ENCODE measurements at regions not wholly inside any gene's neighbourhood (a gene's known extent, or its start where the extent isn't known, plus 50 kb on each side); places are given as distances from the start of the nearest gene placed in this dataset.

DNA sequence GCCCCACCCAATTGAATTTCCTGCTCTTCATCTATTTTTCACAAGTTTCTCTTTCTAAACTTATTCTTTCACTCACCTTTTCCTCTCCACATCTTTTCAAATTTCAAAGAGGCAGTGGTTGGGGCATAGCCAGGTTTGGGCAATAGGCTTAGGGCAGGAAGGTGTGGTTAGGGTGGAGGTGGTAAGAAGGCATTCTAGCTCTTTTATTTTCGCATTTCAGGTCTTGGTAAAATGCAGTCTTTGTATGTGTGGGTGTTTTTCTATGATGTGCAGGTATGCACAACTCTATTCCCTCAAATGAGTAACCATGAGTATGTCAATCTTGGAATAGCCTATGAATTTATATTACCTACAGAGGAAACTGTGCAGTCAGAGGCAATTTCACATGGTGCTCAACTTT, 129.8 kb upstream of the IFNE start:
- Histone ChIP-seq H3K9me2 (ENCODE audit: insufficient read depth, low read length) (no peaks in the 10 kb centered on the region), H3K4me1 (ENCODE audit: insufficient read depth, low read length, poor library complexity, severe bottlenecking) (no peaks in the 10 kb centered on the region), H2AFZ (ENCODE audit: low read length) (no peak overlapping the region), H3K79me2 (ENCODE audit: insufficient read depth, low read depth, low read length) (no peaks in the 10 kb centered on the region), H3K9me3 (ENCODE audit: low read length) (no peaks in the 10 kb centered on the region), H3K4me3 (ENCODE audit: low read depth, low read length, poor library complexity, severe bottlenecking) (no peak overlapping the region), H3K36me3 (ENCODE audit: insufficient read depth, low read length) (no peaks in the 10 kb centered on the region), H3K4me2 (ENCODE audit: low read length) (no peak overlapping the region), H4K20me1 (ENCODE audit: insufficient read depth, low read length) (no peaks in the 10 kb centered on the region), H3K27ac (ENCODE audit: low read depth, low read length, poor library complexity, severe bottlenecking) (no peak overlapping the region)
- intact Hi-C loops (cut with micrococcal nuclease; ENCODE audit: unreplicated experiment) = no loop called here
- DNase-seq (ENCODE audit: low spot score) = no peak
- no peak for TF ChIP-seq EZH2phosphoT487 (IDR thresholded peaks at IDR 0.05; ENCODE audit: borderline replicate concordance, low read depth, low read length)
- TF ChIP-seq, protein P1, sequence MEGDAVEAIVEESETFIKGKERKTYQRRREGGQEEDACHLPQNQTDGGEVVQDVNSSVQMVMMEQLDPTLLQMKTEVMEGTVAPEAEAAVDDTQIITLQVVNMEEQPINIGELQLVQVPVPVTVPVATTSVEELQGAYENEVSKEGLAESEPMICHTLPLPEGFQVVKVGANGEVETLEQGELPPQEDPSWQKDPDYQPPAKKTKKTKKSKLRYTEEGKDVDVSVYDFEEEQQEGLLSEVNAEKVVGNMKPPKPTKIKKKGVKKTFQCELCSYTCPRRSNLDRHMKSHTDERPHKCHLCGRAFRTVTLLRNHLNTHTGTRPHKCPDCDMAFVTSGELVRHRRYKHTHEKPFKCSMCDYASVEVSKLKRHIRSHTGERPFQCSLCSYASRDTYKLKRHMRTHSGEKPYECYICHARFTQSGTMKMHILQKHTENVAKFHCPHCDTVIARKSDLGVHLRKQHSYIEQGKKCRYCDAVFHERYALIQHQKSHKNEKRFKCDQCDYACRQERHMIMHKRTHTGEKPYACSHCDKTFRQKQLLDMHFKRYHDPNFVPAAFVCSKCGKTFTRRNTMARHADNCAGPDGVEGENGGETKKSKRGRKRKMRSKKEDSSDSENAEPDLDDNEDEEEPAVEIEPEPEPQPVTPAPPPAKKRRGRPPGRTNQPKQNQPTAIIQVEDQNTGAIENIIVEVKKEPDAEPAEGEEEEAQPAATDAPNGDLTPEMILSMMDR (conservative IDR thresholded peaks at IDR 0.05; ENCODE audit: low read length) = no peak
- BruUV-seq (replicated peaks) = no TSS peak
- ChIA-PET CTCF (ENCODE audit: unreplicated experiment) (no interaction called here), POLR2A (no interaction called here)

DNA sequence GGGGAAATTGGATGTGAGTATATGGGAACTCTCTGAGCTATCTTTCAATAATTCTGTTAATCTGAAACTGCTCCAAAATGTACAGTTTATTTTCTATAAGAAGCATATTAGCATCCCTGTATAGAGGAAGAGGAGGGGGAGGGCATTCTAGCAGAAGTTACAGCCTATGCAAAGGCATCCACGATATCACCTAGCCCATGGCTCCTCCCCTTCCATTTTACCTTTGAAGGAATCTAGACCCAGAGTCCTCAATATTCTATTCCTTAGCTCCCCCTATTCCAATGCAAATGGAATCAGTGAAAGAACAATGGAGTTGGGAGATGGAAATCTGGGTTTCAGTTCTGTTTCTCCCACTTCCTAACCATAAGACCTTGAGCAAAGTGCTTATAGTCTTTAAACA, 132.9 kb upstream of the IFNE start:
- intact Hi-C loops (cut with micrococcal nuclease; ENCODE audit: unreplicated experiment) = no loop called here
- no TSS peak for BruUV-seq (replicated peaks)

DNA sequence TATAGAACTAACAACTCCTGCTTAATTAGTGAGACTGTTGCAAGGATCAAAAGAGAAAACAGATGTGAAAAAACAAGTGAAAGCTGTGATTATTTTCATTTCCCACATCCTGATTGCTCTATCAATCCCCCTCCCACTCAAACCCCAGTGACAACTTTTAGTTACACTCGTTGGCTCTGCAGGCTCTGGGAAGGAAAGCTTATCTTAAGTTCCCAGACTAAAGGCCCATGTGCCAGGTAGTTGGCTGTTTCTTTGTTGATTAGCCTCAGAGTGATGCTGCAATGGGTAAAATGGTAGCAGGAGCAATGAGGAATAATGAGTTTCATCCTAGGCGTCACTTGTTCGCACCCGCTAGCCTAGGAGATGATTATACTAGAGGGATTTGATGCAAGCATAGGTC, 133.3 kb upstream of the IFNE start:
- intact Hi-C loops (cut with micrococcal nuclease; ENCODE audit: unreplicated experiment) = no loop called here
- H4K20me1 ChIP-seq (ENCODE audit: insufficient read depth, low read length) = no peaks in the 10 kb centered on the region
- H3K9me2 ChIP-seq (ENCODE audit: insufficient read depth, low read length) = no peaks in the 10 kb centered on the region
- DNase-seq (ENCODE audit: low spot score) = no peak
- H2AFZ ChIP-seq (ENCODE audit: low read length) = no peak overlapping the region
- TF ChIP-seq EZH2phosphoT487 (IDR thresholded peaks at IDR 0.05; ENCODE audit: borderline replicate concordance, low read depth, low read length) = no peak
- TF ChIP-seq, protein P1 (conservative IDR thresholded peaks at IDR 0.05; ENCODE audit: low read length) = no peak
- CTCF ChIA-PET (ENCODE audit: unreplicated experiment) = no interaction called here
- no TSS peak for BruUV-seq (replicated peaks)
- no peak overlapping the region for H3K27ac ChIP-seq (ENCODE audit: low read depth, low read length, poor library complexity, severe bottlenecking)
- H3K9me3 ChIP-seq (ENCODE audit: low read length) = no peaks in the 10 kb centered on the region
- no peaks in the 10 kb centered on the region for H3K79me2 ChIP-seq (ENCODE audit: insufficient read depth, low read depth, low read length)
- no peaks in the 10 kb centered on the region for H3K36me3 ChIP-seq (ENCODE audit: insufficient read depth, low read length)
- POLR2A ChIA-PET = interaction anchor here (1.0 kb wide), 1 partner anchor 10 kb away, joined by 3 read pairs; no protein-coding TSS in a partner anchor
- no peak overlapping the region for H3K4me2 ChIP-seq (ENCODE audit: low read length)
- no peak overlapping the region for H3K4me3 ChIP-seq (ENCODE audit: low read depth, low read length, poor library complexity, severe bottlenecking)
- H3K4me1 ChIP-seq (ENCODE audit: insufficient read depth, low read length, poor library complexity, severe bottlenecking) = no peaks in the 10 kb centered on the region

More for the DNA sequence above, 132.9 kb upstream of the IFNE start:
- POLR2A ChIA-PET = interaction anchor here (1.0 kb wide), 1 partner anchor 11 kb away, joined by 3 read pairs; no protein-coding TSS in a partner anchor
- Histone ChIP-seq H3K9me3 (ENCODE audit: low read length) (no peaks in the 10 kb centered on the region), H2AFZ (ENCODE audit: low read length) (no peak overlapping the region), H3K4me2 (ENCODE audit: low read length) (no peak overlapping the region), H3K27ac (ENCODE audit: low read depth, low read length, poor library complexity, severe bottlenecking) (no peak overlapping the region), H3K36me3 (ENCODE audit: insufficient read depth, low read length) (no peaks in the 10 kb centered on the region), H3K79me2 (ENCODE audit: insufficient read depth, low read depth, low read length) (no peaks in the 10 kb centered on the region), H4K20me1 (ENCODE audit: insufficient read depth, low read length) (no peaks in the 10 kb centered on the region), H3K4me1 (ENCODE audit: insufficient read depth, low read length, poor library complexity, severe bottlenecking) (no peaks in the 10 kb centered on the region), H3K4me3 (ENCODE audit: low read depth, low read length, poor library complexity, severe bottlenecking) (no peak overlapping the region), H3K9me2 (ENCODE audit: insufficient read depth, low read length) (no peaks in the 10 kb centered on the region)
- DNase-seq (ENCODE audit: low spot score) = no peak
- TF ChIP-seq, protein P1 (conservative IDR thresholded peaks at IDR 0.05; ENCODE audit: low read length) = no peak
- CTCF ChIA-PET (ENCODE audit: unreplicated experiment) = no interaction called here
